Breast epithelium (tissue), 4 donors: ENCODE measurements at regions not wholly inside any gene's neighbourhood (a gene's known extent, or its start where the extent isn't known, plus 50 kb on each side); places are given as distances from the start of the nearest gene placed in this dataset.

ENCODE experiments used
- DNase-seq, 2 donors: peaks; one replicate each; pipeline ENCODE4 v3.0.0-alpha.2; 2019; ENCODE audit warnings: low spot score in 2 of 2
- H3K27ac ChIP-seq, 2 donors: fragments of 200-600 bp; sonication (generic) in 1 of 2; one replicate each; pipeline ENCODE4 v1.5.1; 2016 to 2019; ENCODE audit warnings: mild to moderate bottlenecking in 1 of 2
- H3K27me3 ChIP-seq, 2 donors: fragments of 200-600 bp; sonication (generic) in 1 of 2; one replicate each; pipeline versions ENCODE4 v1.5.1 to v1.6.0; 2017 to 2019; ENCODE audit warnings: control low read depth in 1 of 2, mild to moderate bottlenecking in 1 of 2
- H3K36me3 ChIP-seq: fragments of 200-600 bp; one replicate; pipeline ENCODE4 v1.5.1; 2019
- H3K4me1 ChIP-seq, 2 donors: fragments of 200-600 bp; sonication (generic); one replicate each; pipeline ENCODE4 v1.5.1; 2016 to 2019; ENCODE audit warnings: control low read depth in 1 of 2
- H3K4me3 ChIP-seq, 3 donors: fragments of 200-600 bp; sonication (generic); 1 replicate in 2 of 3; 2 replicates in 1 of 3; pipeline ENCODE4 v1.5.1; 2016 to 2019; ENCODE audit warnings: mild to moderate bottlenecking in 3 of 3, moderate library complexity in 2 of 3
- H3K9me3 ChIP-seq, 2 donors: fragments of 200-600 bp; sonication (generic) in 1 of 2; one replicate each; pipeline ENCODE4 v1.5.1; 2016 to 2019; ENCODE audit warnings: control low read depth in 1 of 2
- CTCF ChIP-seq, 3 donors: fragments of 450-650 bp; IDR thresholded peaks; one replicate each; pipeline ENCODE4 v1.5.1; 2016 to 2017; ENCODE audit warnings: antibody characterized with exemption in 3 of 3, mild to moderate bottlenecking in 3 of 3, moderate library complexity in 3 of 3
- POLR2A ChIP-seq: fragments of 450-650 bp; IDR thresholded peaks from one replicate; pipeline ENCODE4 v1.6.1; 2016; ENCODE audit warnings: antibody characterized with exemption, mild to moderate bottlenecking, moderate library complexity
- POLR2AphosphoS5 ChIP-seq, 3 donors: sonication (generic); formaldehyde crosslinking; IDR thresholded peaks; one replicate each; pipeline ENCODE4 v1.6.1; 2017; ENCODE audit warnings: antibody characterized with exemption in 3 of 3
- intact Hi-C: fragments of 100-400 bp; cut with DNase I; formaldehyde crosslinking; loops from one replicate; pipeline ENCODE4 v1.15.1; 2023; ENCODE audit warnings: low total_unique reads

GRCh38 chr9:23594421-23594820 is 231.6 kb downstream of the ELAVL2 start:
- H3K27me3 ChIP-seq: no peaks in the 10 kb centered on the region
- H3K4me1 ChIP-seq: no peaks in the 10 kb centered on the region
- no peaks in the 10 kb centered on the region for H3K36me3 ChIP-seq
- no peak for DNase-seq
- H3K27ac ChIP-seq: no peak overlapping the region
- TF ChIP-seq POLR2AphosphoS5 (IDR thresholded peaks at IDR 0.05) (no peak), POLR2A (no peak), CTCF (IDR thresholded peaks at IDR 0.05) (no peak)
- intact Hi-C loops: no loop called here
- H3K9me3 ChIP-seq: no peaks in the 10 kb centered on the region
- H3K4me3 ChIP-seq: no peak overlapping the region

GRCh38 chr9:23596913-23597634 is 229.0 kb downstream of the ELAVL2 start:
- no peak overlapping the region for H3K4me3 ChIP-seq
- no peaks in the 10 kb centered on the region for H3K27me3 ChIP-seq
- peak overlapping the region in 1 of 2 donors; percentile 33 for H3K27ac ChIP-seq
- TF ChIP-seq POLR2A: no peak
- no peak for TF ChIP-seq POLR2AphosphoS5 (IDR thresholded peaks at IDR 0.05)
- no peak for TF ChIP-seq CTCF (IDR thresholded peaks at IDR 0.05)
- H3K9me3 ChIP-seq: no peaks in the 10 kb centered on the region
- no peak for DNase-seq
- intact Hi-C loops: no loop called here
- H3K4me1 ChIP-seq: no peaks in the 10 kb centered on the region
- H3K36me3 ChIP-seq: no peaks in the 10 kb centered on the region

DNA sequence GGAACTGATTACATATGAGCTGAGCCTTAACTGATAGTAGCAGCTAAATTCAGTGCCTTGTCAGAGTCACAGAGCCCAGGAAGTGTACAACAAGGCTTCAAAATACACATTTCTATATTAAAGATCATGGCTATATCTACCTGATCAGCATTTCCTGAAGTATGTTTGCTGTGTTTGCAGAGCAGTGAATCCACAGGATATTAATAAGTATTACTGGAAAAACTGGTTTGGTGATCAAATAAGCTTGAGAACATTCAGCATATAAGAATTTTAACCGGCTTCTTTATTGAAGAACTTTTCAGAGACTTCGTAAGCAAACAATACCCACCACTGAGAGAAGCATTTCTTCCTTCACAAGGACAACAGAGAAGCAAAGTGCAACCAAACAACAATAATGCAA is 227.0 kb downstream of the ELAVL2 start:
- peak overlapping the region; percentile 48 to 66 for H3K27ac ChIP-seq
- no peak for DNase-seq
- H3K36me3 ChIP-seq: no peaks in the 10 kb centered on the region
- no peaks in the 10 kb centered on the region for H3K27me3 ChIP-seq
- H3K4me1 ChIP-seq: no peaks in the 10 kb centered on the region
- intact Hi-C loops: no loop called here
- TF ChIP-seq CTCF (IDR thresholded peaks at IDR 0.05) (no peak), POLR2AphosphoS5 (IDR thresholded peaks at IDR 0.05) (no peak), POLR2A (no peak)
- H3K9me3 ChIP-seq: no peaks in the 10 kb centered on the region
- no peak overlapping the region for H3K4me3 ChIP-seq

DNA sequence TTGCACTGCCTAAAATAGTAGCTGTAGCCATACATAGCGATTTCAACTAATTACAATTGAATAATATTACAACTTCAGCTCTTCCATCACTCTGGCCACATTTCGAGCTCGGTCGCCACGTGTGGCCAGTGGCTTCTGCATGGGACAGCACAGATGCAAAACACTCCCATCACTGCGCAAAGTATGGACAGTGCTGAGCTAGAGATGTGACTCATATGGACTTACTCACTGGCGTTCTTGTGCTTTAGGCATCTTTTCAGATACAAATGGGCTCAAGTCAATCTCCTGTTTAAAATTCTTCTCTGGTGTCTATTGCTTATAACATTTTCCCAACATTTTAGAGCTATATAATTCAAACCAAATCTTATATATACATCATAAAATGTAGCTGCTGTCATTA is 222.7 kb downstream of the ELAVL2 start:
- TF ChIP-seq POLR2AphosphoS5 (IDR thresholded peaks at IDR 0.05) (no peak), POLR2A (no peak), CTCF (IDR thresholded peaks at IDR 0.05) (no peak)
- no peak overlapping the region for H3K27ac ChIP-seq
- intact Hi-C loops: no loop called here
- no peaks in the 10 kb centered on the region for H3K4me1 ChIP-seq
- DNase-seq: no peak
- H3K9me3 ChIP-seq: no peaks in the 10 kb centered on the region
- H3K36me3 ChIP-seq: no peaks in the 10 kb centered on the region
- no peaks in the 10 kb centered on the region for H3K27me3 ChIP-seq
- no peak overlapping the region for H3K4me3 ChIP-seq

- no peak for TF ChIP-seq CTCF (IDR thresholded peaks at IDR 0.05)
- TF ChIP-seq POLR2AphosphoS5 (IDR thresholded peaks at IDR 0.05): no peak
- TF ChIP-seq POLR2A: no peak
- Histone ChIP-seq H3K36me3 (no peaks in the 10 kb centered on the region), H3K4me3 (no peak overlapping the region), H3K27me3 (no peaks in the 10 kb centered on the region), H3K4me1 (no peaks in the 10 kb centered on the region), H3K27ac (no peak overlapping the region), H3K9me3 (no peaks in the 10 kb centered on the region)
- intact Hi-C loops: no loop called here
- DNase-seq: no peak
These were observed 219.9 kb downstream of the ELAVL2 start for GRCh38 chr9:23606107-23606506.
